ENCODE measurements at regions not wholly inside any gene's neighbourhood (a gene's known extent, or its start where the extent isn't known, plus 50 kb on each side); places are given as distances from the start of the nearest gene placed in this dataset.

DNA sequence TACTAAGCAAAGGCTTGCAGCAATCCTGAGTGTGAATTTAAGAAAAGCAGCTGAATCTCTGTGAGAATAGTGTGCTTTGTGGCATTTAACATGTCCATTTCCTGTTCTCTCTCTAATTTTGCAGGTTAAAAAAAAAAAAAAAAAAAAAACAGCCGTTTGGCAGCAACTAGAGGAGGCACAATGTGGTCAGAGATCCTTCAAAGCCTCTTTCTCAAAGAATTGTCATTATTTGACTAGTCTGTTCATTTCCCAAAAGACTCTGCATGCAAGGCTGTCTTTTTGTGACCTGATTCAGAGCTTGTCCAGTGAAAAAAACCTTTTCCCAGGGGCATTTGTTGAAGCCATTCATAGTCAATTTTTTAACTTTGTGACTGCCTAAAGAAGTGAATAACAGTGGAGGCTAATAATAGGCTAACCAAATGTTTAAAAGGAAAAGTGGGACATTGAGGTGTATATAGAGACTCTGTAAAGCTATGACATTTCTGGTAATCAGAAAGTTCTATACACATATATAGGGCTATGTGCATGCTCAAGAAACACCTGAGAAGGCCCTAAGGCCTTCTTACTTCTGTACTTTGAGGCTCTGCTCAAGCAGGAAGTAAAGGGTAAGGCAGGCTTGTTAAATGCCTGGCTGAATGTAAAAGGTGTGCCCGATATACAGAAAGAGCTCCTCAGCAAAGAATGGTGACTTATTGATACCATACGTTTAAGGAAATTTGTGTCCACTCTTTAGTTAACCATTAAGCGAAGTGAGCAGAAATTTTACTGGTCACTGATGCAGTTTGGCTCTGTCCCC is 289.6 kb upstream of the RAB6C start:
- no peaks in the 10 kb centered on the region for H3K27me3 ChIP-seq (ENCODE audit: control insufficient read depth in 1 of 2, insufficient read depth in 2 of 2, low read length in 2 of 2)
- no peaks in the 10 kb centered on the region for H3K4me1 ChIP-seq (ENCODE audit: insufficient read depth, low read length)
- H3K4me3 ChIP-seq (ENCODE audit: low read depth in 1 of 2, low read length in 2 of 2), result no peak overlapping the region
- no peaks in the 10 kb centered on the region for H3K36me3 ChIP-seq (ENCODE audit: insufficient read depth, low read length)
- H3K9me3 ChIP-seq (ENCODE audit: low read length), result no peaks in the 10 kb centered on the region
- no peak overlapping the region for H3K9ac ChIP-seq (ENCODE audit: low read length)
- H3K27ac ChIP-seq (ENCODE audit: low read depth, low read length), result no peak overlapping the region

- Histone ChIP-seq H3K9me3 (ENCODE audit: low read length) (no peaks in the 10 kb centered on the region), H3K4me3 (ENCODE audit: low read depth in 1 of 2, low read length in 2 of 2) (no peak overlapping the region), H3K9ac (ENCODE audit: low read length) (no peak overlapping the region), H3K36me3 (ENCODE audit: insufficient read depth, low read length) (no peaks in the 10 kb centered on the region), H3K27ac (ENCODE audit: low read depth, low read length) (no peak overlapping the region), H3K4me1 (ENCODE audit: insufficient read depth, low read length) (no peaks in the 10 kb centered on the region), H3K27me3 (ENCODE audit: control insufficient read depth in 1 of 2, insufficient read depth in 2 of 2, low read length in 2 of 2) (no peaks in the 10 kb centered on the region)
Observed at GRCh38 chr2:129695496-129695895, 284.0 kb upstream of the RAB6C start.

GRCh38 chr2:129698593-129698992 is 280.9 kb upstream of the RAB6C start:
- Histone ChIP-seq H3K9ac (ENCODE audit: low read length) (no peak overlapping the region), H3K27ac (ENCODE audit: low read depth, low read length) (no peak overlapping the region), H3K4me3 (ENCODE audit: low read depth in 1 of 2, low read length in 2 of 2) (no peak overlapping the region)

DNA sequence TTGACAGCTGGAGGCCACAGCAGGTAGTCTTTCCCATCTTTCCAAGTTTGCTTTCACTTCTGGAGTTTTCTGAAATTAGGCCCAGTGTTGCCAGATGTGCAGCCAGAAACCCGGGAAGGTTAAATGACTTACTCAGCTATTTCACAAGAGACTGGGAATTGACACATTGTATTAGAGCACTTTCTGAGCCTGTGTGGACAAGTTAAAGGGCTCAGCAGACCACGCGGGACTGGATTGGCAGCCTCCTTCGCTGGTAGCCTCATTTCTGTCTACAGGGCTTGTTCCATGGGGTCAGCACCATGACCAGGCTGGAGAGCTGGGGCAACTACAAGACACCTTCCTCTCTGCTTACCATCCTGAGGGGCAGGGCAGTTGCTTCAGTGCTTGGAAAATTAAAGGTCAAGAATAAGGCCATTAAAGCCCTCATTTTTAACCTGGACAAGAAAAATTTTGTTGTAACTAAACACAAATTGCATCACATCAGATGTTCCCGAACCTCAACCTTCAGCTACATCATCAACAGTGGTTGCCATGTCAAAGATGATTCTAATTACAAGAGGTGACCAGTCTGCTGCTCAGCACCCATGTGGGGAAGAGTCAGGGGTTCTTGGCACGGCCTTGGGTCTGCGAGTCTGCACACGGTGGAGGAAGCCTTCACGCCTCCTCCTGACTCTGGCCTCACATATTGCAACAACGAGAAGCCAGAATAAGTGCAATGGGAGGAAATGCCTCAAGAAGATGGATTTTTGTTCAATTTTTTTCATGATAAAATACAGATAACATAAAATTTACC is 279.5 kb upstream of the RAB6C start:
- Histone ChIP-seq H3K27me3 (ENCODE audit: control insufficient read depth in 1 of 2, insufficient read depth in 2 of 2, low read length in 2 of 2) (no peaks in the 10 kb centered on the region), H3K36me3 (ENCODE audit: insufficient read depth, low read length) (no peaks in the 10 kb centered on the region), H3K9me3 (ENCODE audit: low read length) (no peaks in the 10 kb centered on the region), H3K9ac (ENCODE audit: low read length) (no peak overlapping the region), H3K27ac (ENCODE audit: low read depth, low read length) (no peak overlapping the region), H3K4me1 (ENCODE audit: insufficient read depth, low read length) (no peaks in the 10 kb centered on the region), H3K4me3 (ENCODE audit: low read depth in 1 of 2, low read length in 2 of 2) (no peak overlapping the region)

More at GRCh38 chr2:129698593-129698992, 280.9 kb upstream of the RAB6C start:
- Histone ChIP-seq H3K9me3 (ENCODE audit: low read length) (no peaks in the 10 kb centered on the region), H3K36me3 (ENCODE audit: insufficient read depth, low read length) (no peaks in the 10 kb centered on the region), H3K4me1 (ENCODE audit: insufficient read depth, low read length) (no peaks in the 10 kb centered on the region), H3K27me3 (ENCODE audit: control insufficient read depth in 1 of 2, insufficient read depth in 2 of 2, low read length in 2 of 2) (no peaks in the 10 kb centered on the region)

- Histone ChIP-seq H3K4me1 (ENCODE audit: insufficient read depth, low read length) (no peaks in the 10 kb centered on the region), H3K27me3 (ENCODE audit: control insufficient read depth in 1 of 2, insufficient read depth in 2 of 2, low read length in 2 of 2) (no peaks in the 10 kb centered on the region), H3K4me3 (ENCODE audit: low read depth in 1 of 2, low read length in 2 of 2) (no peak overlapping the region), H3K9ac (ENCODE audit: low read length) (no peak overlapping the region), H3K9me3 (ENCODE audit: low read length) (no peaks in the 10 kb centered on the region), H3K27ac (ENCODE audit: low read depth, low read length) (no peak overlapping the region), H3K36me3 (ENCODE audit: insufficient read depth, low read length) (no peaks in the 10 kb centered on the region)
Observed at GRCh38 chr2:129702416-129703176, 276.9 kb upstream of the RAB6C start.

- no peak overlapping the region for H3K9ac ChIP-seq (ENCODE audit: low read length)
- no peak overlapping the region for H3K4me3 ChIP-seq (ENCODE audit: low read depth in 1 of 2, low read length in 2 of 2)
- no peaks in the 10 kb centered on the region for H3K36me3 ChIP-seq (ENCODE audit: insufficient read depth, low read length)
- H3K9me3 ChIP-seq (ENCODE audit: low read length), result no peaks in the 10 kb centered on the region
- no peaks in the 10 kb centered on the region for H3K4me1 ChIP-seq (ENCODE audit: insufficient read depth, low read length)
- no peaks in the 10 kb centered on the region for H3K27me3 ChIP-seq (ENCODE audit: control insufficient read depth in 1 of 2, insufficient read depth in 2 of 2, low read length in 2 of 2)
- H3K27ac ChIP-seq (ENCODE audit: low read depth, low read length), result no peak overlapping the region
Observed at GRCh38 chr2:129705085-129705484, 274.4 kb upstream of the RAB6C start.

DNA sequence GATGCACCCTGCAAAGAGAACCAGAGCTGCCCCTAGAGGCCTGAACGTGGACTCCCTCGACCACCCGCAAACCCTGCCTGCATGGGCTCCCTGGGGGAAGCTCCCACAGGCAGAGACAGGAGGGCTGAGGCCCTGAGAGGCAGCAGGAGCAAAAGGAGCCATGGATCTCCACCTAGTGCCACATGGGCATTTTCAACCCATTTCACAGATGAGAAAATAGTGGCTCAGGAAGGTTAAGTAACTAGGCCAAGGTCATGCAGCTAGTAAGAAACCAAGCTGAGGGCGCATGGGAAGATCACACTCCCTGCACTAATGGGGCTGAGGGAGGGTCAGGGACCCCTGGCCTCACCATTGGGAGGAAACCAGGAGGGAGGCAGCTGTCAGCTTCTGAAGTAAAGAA is 271.7 kb upstream of the RAB6C start:
- Histone ChIP-seq H3K4me1 (ENCODE audit: insufficient read depth, low read length) (no peaks in the 10 kb centered on the region), H3K27ac (ENCODE audit: low read depth, low read length) (no peak overlapping the region), H3K9ac (ENCODE audit: low read length) (no peak overlapping the region), H3K36me3 (ENCODE audit: insufficient read depth, low read length) (no peaks in the 10 kb centered on the region), H3K9me3 (ENCODE audit: low read length) (no peaks in the 10 kb centered on the region), H3K27me3 (ENCODE audit: control insufficient read depth in 1 of 2, insufficient read depth in 2 of 2, low read length in 2 of 2) (no peaks in the 10 kb centered on the region), H3K4me3 (ENCODE audit: low read depth in 1 of 2, low read length in 2 of 2) (no peak overlapping the region)

GRCh38 chr2:129708221-129708967 is 271.1 kb upstream of the RAB6C start:
- H3K9me3 ChIP-seq (ENCODE audit: low read length), result no peaks in the 10 kb centered on the region
- H3K27ac ChIP-seq (ENCODE audit: low read depth, low read length), result no peak overlapping the region
- no peaks in the 10 kb centered on the region for H3K4me1 ChIP-seq (ENCODE audit: insufficient read depth, low read length)
- H3K27me3 ChIP-seq (ENCODE audit: control insufficient read depth in 1 of 2, insufficient read depth in 2 of 2, low read length in 2 of 2), result no peaks in the 10 kb centered on the region
- no peaks in the 10 kb centered on the region for H3K36me3 ChIP-seq (ENCODE audit: insufficient read depth, low read length)
- H3K4me3 ChIP-seq (ENCODE audit: low read depth in 1 of 2, low read length in 2 of 2), result no peak overlapping the region
- no peak overlapping the region for H3K9ac ChIP-seq (ENCODE audit: low read length)

DNA sequence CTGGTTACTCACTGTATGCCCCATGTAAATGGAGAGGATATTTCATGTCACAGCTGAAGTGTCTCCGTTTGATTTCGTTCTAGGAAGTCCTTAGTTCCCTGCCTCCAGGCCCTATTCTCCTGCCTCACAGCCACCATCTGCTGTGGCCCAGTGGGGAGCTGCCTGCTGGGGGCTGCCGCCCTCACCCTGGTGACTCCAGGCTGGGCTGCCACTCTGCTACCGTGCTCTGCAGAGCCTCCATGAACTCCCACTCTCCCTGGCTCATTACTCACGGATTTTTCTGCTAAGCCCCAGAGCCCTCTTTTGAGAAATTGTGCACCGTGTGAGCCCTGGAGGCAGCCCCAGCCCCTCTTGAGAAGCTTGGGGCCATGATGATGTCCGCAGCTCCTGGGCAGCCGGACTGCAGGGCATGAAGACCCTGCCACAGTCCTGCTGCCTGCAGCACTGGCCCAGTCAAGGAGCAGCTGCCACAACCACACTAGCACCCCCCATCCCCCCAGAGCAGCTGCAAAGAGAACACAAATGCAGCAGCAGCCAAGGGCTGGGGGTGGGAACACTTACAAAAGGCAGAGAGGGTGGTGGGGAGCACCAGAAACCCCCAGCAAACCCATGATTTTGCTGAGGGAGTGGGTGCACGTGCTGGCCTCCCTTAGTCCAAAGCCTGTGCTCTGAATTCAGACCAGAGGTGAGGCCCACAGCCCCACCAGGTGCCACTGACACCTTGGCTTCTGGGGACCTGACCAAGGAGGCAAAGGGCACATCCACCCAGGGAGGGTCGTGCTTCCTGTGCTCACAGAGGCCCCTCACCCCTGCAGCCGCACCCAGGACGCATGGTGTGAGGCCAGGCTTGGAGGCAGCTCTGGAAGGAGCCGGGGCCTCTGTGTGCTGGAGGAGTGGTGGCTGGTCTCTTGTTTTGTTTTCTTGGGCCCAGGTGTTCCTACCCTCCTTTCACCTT is 270.2 kb upstream of the RAB6C start:
- H3K27ac ChIP-seq (ENCODE audit: low read depth, low read length), result no peak overlapping the region

GRCh38 chr2:129709956-129710598 is 269.4 kb upstream of the RAB6C start:
- no peak overlapping the region for H3K4me3 ChIP-seq (ENCODE audit: low read depth in 1 of 2, low read length in 2 of 2)
- no peaks in the 10 kb centered on the region for H3K36me3 ChIP-seq (ENCODE audit: insufficient read depth, low read length)
- no peaks in the 10 kb centered on the region for H3K27me3 ChIP-seq (ENCODE audit: control insufficient read depth in 1 of 2, insufficient read depth in 2 of 2, low read length in 2 of 2)
- no peak overlapping the region for H3K27ac ChIP-seq (ENCODE audit: low read depth, low read length)
- no peak overlapping the region for H3K9ac ChIP-seq (ENCODE audit: low read length)
- H3K9me3 ChIP-seq (ENCODE audit: low read length), result no peaks in the 10 kb centered on the region
- H3K4me1 ChIP-seq (ENCODE audit: insufficient read depth, low read length), result no peaks in the 10 kb centered on the region

More for the DNA sequence above, 270.2 kb upstream of the RAB6C start:
- H3K4me1 ChIP-seq (ENCODE audit: insufficient read depth, low read length), result no peaks in the 10 kb centered on the region
- no peak overlapping the region for H3K4me3 ChIP-seq (ENCODE audit: low read depth in 1 of 2, low read length in 2 of 2)
- H3K9ac ChIP-seq (ENCODE audit: low read length), result no peak overlapping the region
- H3K9me3 ChIP-seq (ENCODE audit: low read length), result no peaks in the 10 kb centered on the region
- H3K36me3 ChIP-seq (ENCODE audit: insufficient read depth, low read length), result no peaks in the 10 kb centered on the region
- no peaks in the 10 kb centered on the region for H3K27me3 ChIP-seq (ENCODE audit: control insufficient read depth in 1 of 2, insufficient read depth in 2 of 2, low read length in 2 of 2)

Data from muscle layer of colon (tissue), 2 donors.